ENCODE measurements at regions not wholly inside any gene's neighbourhood (a gene's known extent, or its start where the extent isn't known, plus 50 kb on each side); places are given as distances from the start of the nearest gene placed in this dataset.
"Not testable (repeated sequence)": the region's sequence is repeated elsewhere in the genome, so short reads cannot be mapped to it uniquely, and the experiment has no call there.

GRCh38 chr16:29204806-29205135 is 201.7 kb downstream of the NPIPB11 start:
- Histone ChIP-seq H3K36me3 (no peaks in the 10 kb centered on the region), H3K4me3 (no peak overlapping the region), H3K4me1 (no peaks in the 10 kb centered on the region), H3K27me3 (no peaks in the 10 kb centered on the region), H3K27ac (no peak overlapping the region), H3K9me3 (peaks cover 0 to 3% (median 0%) of the 10 kb centered on the region in 4 donors)
- ATAC-seq (ENCODE audit: low FRiP score in 2 of 2) (no peak), DNase-seq (no peak)
- WGBS, 2 donors = 87 to 90% methylated on average over 6 of the region's 6 CpGs
- no peak for TF ChIP-seq CTCF (IDR thresholded peaks at IDR 0.05)
- TF ChIP-seq EP300 (IDR thresholded peaks at IDR 0.05) = no peak
- no peak for TF ChIP-seq POLR2A (IDR thresholded peaks at IDR 0.05)
- TF ChIP-seq POLR2AphosphoS5 (IDR thresholded peaks at IDR 0.05) = no peak

GRCh38 chr16:29203933-29204805 is 202.3 kb downstream of the NPIPB11 start:
- H3K9me3 ChIP-seq; ATAC-seq (ENCODE audit: low FRiP score in 2 of 2); H3K4me3 ChIP-seq; DNase-seq; H3K4me1 ChIP-seq; H3K36me3 ChIP-seq; H3K27me3 ChIP-seq; H3K27ac ChIP-seq: not testable (repeated sequence)
- WGBS, 2 donors = 85 to 86% methylated on average over 17 of the region's 19 CpGs

- DNase-seq = peak in 1 of 2 donors; percentile 36
- not testable (repeated sequence) for H3K36me3 ChIP-seq; ATAC-seq (ENCODE audit: low FRiP score in 2 of 2); H3K9me3 ChIP-seq; H3K4me3 ChIP-seq; H3K27me3 ChIP-seq; H3K4me1 ChIP-seq; H3K27ac ChIP-seq
- 90 to 91% methylated on average over 19 to 30 of the region's 30 CpGs for whole genome bisulfite sequencing, 2 donors
Observed at GRCh38 chr16:29203046-29203932, 203.2 kb downstream of the NPIPB11 start.

- H3K4me3 ChIP-seq; ATAC-seq (ENCODE audit: low FRiP score in 2 of 2); H3K9me3 ChIP-seq; H3K4me1 ChIP-seq; H3K27me3 ChIP-seq; H3K27ac ChIP-seq; H3K36me3 ChIP-seq; DNase-seq: not testable (repeated sequence)
- WGBS, 2 donors = 67 to 78% methylated on average over 9 to 10 of the region's 10 CpGs
Observed at GRCh38 chr16:29202642-29203041, 203.9 kb downstream of the NPIPB11 start.

- peak; percentile 7 to 45 for ATAC-seq (ENCODE audit: low FRiP score in 2 of 2)
- 55 to 71% methylated on average over 8 of the region's 8 CpGs for WGBS, 2 donors
- not testable (repeated sequence) for H3K9me3 ChIP-seq, H3K27ac ChIP-seq, H3K27me3 ChIP-seq, H3K36me3 ChIP-seq, DNase-seq, H3K4me1 ChIP-seq, H3K4me3 ChIP-seq
- peak in 1 of 2 donors; percentile 10 for TF ChIP-seq POLR2AphosphoS5 (IDR thresholded peaks at IDR 0.05)
Observed at GRCh38 chr16:29202025-29202632, 204.4 kb downstream of the NPIPB11 start.

- H3K4me3 ChIP-seq, H3K4me1 ChIP-seq, H3K9me3 ChIP-seq, H3K36me3 ChIP-seq, H3K27ac ChIP-seq, H3K27me3 ChIP-seq: not testable (repeated sequence)
- TF ChIP-seq POLR2AphosphoS5 (IDR thresholded peaks at IDR 0.05) = peak; percentile 13 to 27
- ATAC-seq (ENCODE audit: low FRiP score in 2 of 2) (peak; percentile 54 to 56), DNase-seq (peak; percentile 21 to 66)
- 69% methylated on average over 19 to 25 of the region's 25 CpGs for WGBS, 2 donors
Observed at GRCh38 chr16:29201296-29202024, 205.1 kb downstream of the NPIPB11 start.

- 85 to 86% methylated on average over 9 of the region's 9 CpGs for WGBS, 2 donors
- not testable (repeated sequence) for H3K27ac ChIP-seq; ATAC-seq (ENCODE audit: low FRiP score in 2 of 2); H3K27me3 ChIP-seq; H3K36me3 ChIP-seq; H3K4me1 ChIP-seq; DNase-seq; H3K4me3 ChIP-seq; H3K9me3 ChIP-seq
Observed at GRCh38 chr16:29200681-29201080, 205.8 kb downstream of the NPIPB11 start.

GRCh38 chr16:29200135-29200601 is 206.3 kb downstream of the NPIPB11 start:
- not testable (repeated sequence) for H3K4me1 ChIP-seq, H3K9me3 ChIP-seq, H3K36me3 ChIP-seq, H3K4me3 ChIP-seq, H3K27me3 ChIP-seq
- DNase-seq = peak in 1 of 2 donors; percentile 15
- 72 to 80% methylated on average over 6 to 12 of the region's 12 CpGs for WGBS, 2 donors
- peak overlapping the region in 1 of 4 donors; percentile 58 for H3K27ac ChIP-seq
- ATAC-seq (ENCODE audit: low FRiP score in 2 of 2) = peak in 1 of 2 donors; percentile 54

GRCh38 chr16:29199626-29200025 is 206.9 kb downstream of the NPIPB11 start:
- not testable (repeated sequence) for H3K27me3 ChIP-seq, H3K4me1 ChIP-seq, H3K9me3 ChIP-seq, H3K4me3 ChIP-seq, H3K36me3 ChIP-seq
- H3K27ac ChIP-seq = peak overlapping the region; percentile 15 to 58 (median 32)
- WGBS, 2 donors = 62 to 71% methylated on average over 15 of the region's 15 CpGs
- ATAC-seq (ENCODE audit: low FRiP score in 2 of 2) (peak in 1 of 2 donors; percentile 45), DNase-seq (peak; percentile 21 to 78)
